KMS-11 (cell line): ENCODE measurements at regions not wholly inside any gene's neighbourhood (a gene's known extent, or its start where the extent isn't known, plus 50 kb on each side); places are given as distances from the start of the nearest gene placed in this dataset.

ENCODE experiments used
- H2AFZ ChIP-seq: fragments of 200-600 bp; sonication (generic); 2 replicates; pipeline ENCODE4 v1.6.1; 2016; ENCODE audit warnings: antibody characterized with exemption, mixed run types, low read depth
- H3K27ac ChIP-seq: fragments of 200-600 bp; sonication (generic); 2 replicates; pipeline ENCODE4 v1.6.1; 2016; ENCODE audit warnings: mild to moderate bottlenecking, mixed run types
- H3K27me3 ChIP-seq: fragments of 200-600 bp; sonication (generic); 2 replicates; pipeline ENCODE4 v1.6.1; 2017; ENCODE audit warnings: mild to moderate bottlenecking, low read depth, mixed run types, moderate library complexity; ENCODE audit not compliant: insufficient read depth
- H3K36me3 ChIP-seq: fragments of 200-600 bp; sonication (generic); 2 replicates; pipeline ENCODE4 v1.6.1; 2017; ENCODE audit warnings: mild to moderate bottlenecking, mixed run types; ENCODE audit not compliant: insufficient read depth
- H3K4me1 ChIP-seq: fragments of 200-600 bp; sonication (generic); 2 replicates; pipeline ENCODE4 v1.6.1; 2016; ENCODE audit warnings: mild to moderate bottlenecking, low read depth, mixed run types; ENCODE audit not compliant: poor library complexity, severe bottlenecking
- H3K4me2 ChIP-seq: fragments of 200-600 bp; sonication (generic); 2 replicates; pipeline ENCODE4 v1.7.0; 2016; ENCODE audit warnings: mild to moderate bottlenecking, mixed run types
- H3K4me3 ChIP-seq: fragments of 200-600 bp; sonication (generic); IDR thresholded peaks from 2 replicates; pipeline ENCODE4 v1.6.1; 2017; ENCODE audit warnings: low read depth, low read length, mixed read lengths; ENCODE audit not compliant: insufficient read depth
- H3K79me2 ChIP-seq: fragments of 200-600 bp; sonication (generic); 2 replicates; pipeline ENCODE4 v1.6.1; 2016; ENCODE audit warnings: low read depth, mixed run types; ENCODE audit not compliant: insufficient read depth
- H3K9ac ChIP-seq: fragments of 200-600 bp; sonication (generic); 2 replicates; pipeline ENCODE4 v1.6.1; 2016; ENCODE audit warnings: mild to moderate bottlenecking, mixed run types
- H4K20me1 ChIP-seq: fragments of 200-600 bp; sonication (generic); 2 replicates; pipeline ENCODE4 v1.6.1; 2016; ENCODE audit warnings: mild to moderate bottlenecking, mixed run types; ENCODE audit not compliant: insufficient read depth
- CTCF ChIP-seq: fragments of 200-600 bp; sonication (generic); conservative IDR thresholded peaks from 2 replicates; pipeline ENCODE4 v1.6.1; 2017; ENCODE audit warnings: low read depth, mild to moderate bottlenecking, antibody characterized with exemption, low read length, moderate library complexity, mixed read lengths

DNA sequence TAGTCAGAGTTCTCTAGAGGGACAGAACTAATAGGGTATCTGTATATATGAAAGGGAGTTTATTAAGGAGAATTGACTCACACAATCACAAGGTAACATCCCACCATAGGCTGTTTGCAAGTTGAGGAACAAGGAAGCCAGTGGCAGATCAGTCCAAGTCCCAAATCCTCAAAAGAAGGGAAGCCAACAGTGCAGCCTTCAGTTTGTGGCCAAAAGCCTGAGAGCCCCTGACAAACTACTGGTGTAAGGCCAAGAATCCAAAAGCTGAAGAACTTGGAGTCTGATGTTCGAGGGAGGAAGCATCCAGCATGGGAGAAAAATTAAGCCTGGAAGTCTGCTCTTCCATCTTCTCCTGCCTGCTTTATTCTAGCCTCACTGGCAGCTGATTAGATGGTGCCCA, 1107.2 kb upstream of the CELF2 start:
- H3K27ac ChIP-seq: no peak overlapping the region
- H3K9ac ChIP-seq: no peak overlapping the region
- H4K20me1 ChIP-seq: no peaks in the 10 kb centered on the region
- no peak overlapping the region for H2AFZ ChIP-seq
- no peak for TF ChIP-seq CTCF
- H3K79me2 ChIP-seq: no peaks in the 10 kb centered on the region
- H3K4me3 ChIP-seq: no peak overlapping the region
- no peaks in the 10 kb centered on the region for H3K36me3 ChIP-seq
- no peaks in the 10 kb centered on the region for H3K4me1 ChIP-seq
- H3K27me3 ChIP-seq: no peaks in the 10 kb centered on the region
- no peak overlapping the region for H3K4me2 ChIP-seq

- no peak overlapping the region for H3K4me2 ChIP-seq
- H4K20me1 ChIP-seq: no peaks in the 10 kb centered on the region
- no peak overlapping the region for H3K27ac ChIP-seq
- H3K27me3 ChIP-seq: no peaks in the 10 kb centered on the region
- H3K4me3 ChIP-seq: no peak overlapping the region
- no peaks in the 10 kb centered on the region for H3K4me1 ChIP-seq
- no peak for TF ChIP-seq CTCF
- H3K9ac ChIP-seq: no peak overlapping the region
- no peak overlapping the region for H2AFZ ChIP-seq
- no peaks in the 10 kb centered on the region for H3K36me3 ChIP-seq
- no peaks in the 10 kb centered on the region for H3K79me2 ChIP-seq
These were observed 1106.2 kb upstream of the CELF2 start for GRCh38 chr10:9911488-9911887.

DNA sequence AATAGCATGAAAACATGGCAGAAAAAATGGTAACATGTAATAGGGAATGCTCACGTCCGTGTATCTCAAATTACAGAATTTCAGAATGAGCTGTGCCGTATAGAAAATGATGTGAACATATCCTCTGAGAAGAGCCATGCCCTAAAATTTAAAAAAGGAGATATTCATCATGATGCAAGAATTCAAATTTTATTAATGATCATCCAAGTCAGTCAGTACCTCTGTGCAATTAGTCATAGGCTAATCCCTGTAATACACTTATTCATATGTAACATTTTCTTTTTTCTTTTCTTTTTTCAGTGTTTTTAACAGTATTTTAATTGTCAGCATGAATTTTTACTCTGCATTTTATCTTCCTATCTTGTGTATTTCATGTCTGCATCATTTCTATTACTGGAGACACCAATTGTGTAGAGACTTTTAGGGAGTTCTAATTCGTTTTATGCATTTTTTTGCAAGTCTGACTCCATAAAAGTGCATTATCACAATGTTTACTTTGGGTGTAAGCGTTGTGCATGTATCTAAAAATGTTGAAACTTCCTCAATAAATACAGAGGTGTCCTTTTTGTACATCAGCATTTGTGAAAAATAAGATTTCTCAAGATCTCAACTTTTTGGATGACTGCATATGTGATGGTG, 1103.7 kb upstream of the CELF2 start:
- TF ChIP-seq CTCF: no peak
- H3K36me3 ChIP-seq: no peaks in the 10 kb centered on the region
- no peak overlapping the region for H3K4me2 ChIP-seq
- no peaks in the 10 kb centered on the region for H3K27me3 ChIP-seq
- no peak overlapping the region for H3K4me3 ChIP-seq
- H4K20me1 ChIP-seq: no peaks in the 10 kb centered on the region
- no peak overlapping the region for H3K9ac ChIP-seq
- H3K4me1 ChIP-seq: no peaks in the 10 kb centered on the region
- H2AFZ ChIP-seq: no peak overlapping the region
- no peak overlapping the region for H3K27ac ChIP-seq
- H3K79me2 ChIP-seq: no peaks in the 10 kb centered on the region

DNA sequence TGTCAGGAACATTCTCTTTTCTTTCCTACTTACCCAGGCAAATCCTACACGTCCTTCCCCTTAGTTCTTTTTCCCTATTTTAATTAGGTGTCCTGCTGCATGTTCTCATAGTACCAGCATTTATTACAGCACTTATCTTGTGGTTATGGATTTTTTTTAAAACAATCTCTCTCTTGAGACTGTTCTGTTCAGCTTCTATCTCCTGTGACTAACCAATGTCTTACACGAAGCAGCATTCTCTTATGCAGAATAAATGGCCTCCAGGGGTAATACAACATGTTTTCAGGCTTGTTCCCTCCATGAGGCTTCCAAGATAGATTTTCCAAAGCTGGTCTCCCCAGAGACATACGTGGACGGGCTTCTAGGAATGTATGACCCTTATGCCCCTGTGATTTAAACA, 1096.1 kb upstream of the CELF2 start:
- Histone ChIP-seq H3K4me2 (no peak overlapping the region), H3K27ac (no peak overlapping the region), H2AFZ (no peak overlapping the region), H3K79me2 (no peaks in the 10 kb centered on the region), H3K9ac (no peak overlapping the region), H3K4me3 (no peak overlapping the region), H3K36me3 (no peaks in the 10 kb centered on the region), H4K20me1 (no peaks in the 10 kb centered on the region), H3K27me3 (no peaks in the 10 kb centered on the region), H3K4me1 (no peaks in the 10 kb centered on the region)
- no peak for TF ChIP-seq CTCF
